IMR-90 (cell line): ENCODE measurements at regions not wholly inside any gene's neighbourhood (a gene's known extent, or its start where the extent isn't known, plus 50 kb on each side); places are given as distances from the start of the nearest gene placed in this dataset.
A peak's percentile ranks its signal among the peaks of the same experiment; 100 is the strongest.

Source experiments
- ATAC-seq: fragments of 200-7000 bp; cut with Tn5 transposase; 2 replicates; pipeline ENCODE4 v1.9.1; 2020; ENCODE audit warnings: low read depth, mild to moderate bottlenecking, moderate library complexity
- BruUV-seq: library from RNA; stranded (reverse); fragments of 400-500 nt; replicated peaks from 2 replicates; lab custom pipeline; 2021; lab: Mats Ljungman, UMichigan
- CTCF ChIA-PET: fragments of 300-600 bp; formaldehyde crosslinking; extraction: SDS; loops from one replicate; lab custom pipeline; 2021; ENCODE audit warnings: antibody characterized with exemption; lab: Yijun Ruan, JAX
- POLR2A ChIA-PET: fragments of 300-600 bp; sonication (Branson Sonifier 250); formaldehyde crosslinking; loops from one replicate; lab custom pipeline; 2022; ENCODE audit warnings: antibody characterized with exemption; ENCODE audit not compliant: unreplicated experiment; lab: Charles Lee
- DNase-seq: peaks from one replicate; pipeline ENCODE4 v3.0.0; 2013
- H2AFZ ChIP-seq: replicated peaks from 2 replicates; pipeline ENCODE3; 2013; ENCODE audit warnings: low read length, mild to moderate bottlenecking; ENCODE audit not compliant: poor library complexity
- H2AK5ac ChIP-seq: 2 replicates; pipeline ENCODE4 v1.6.1; 2013; ENCODE audit warnings: low read depth, low read length, inconsistent platforms
- H2AK9ac ChIP-seq: replicated peaks from 2 replicates; pipeline ENCODE3; 2013; ENCODE audit warnings: mild to moderate bottlenecking, low read depth, low read length, moderate library complexity; ENCODE audit not compliant: poor library complexity
- H2BK120ac ChIP-seq: 2 replicates; pipeline ENCODE4 v1.6.1; 2013; ENCODE audit warnings: low read depth, low read length, inconsistent platforms
- H2BK15ac ChIP-seq: 3 replicates; pipeline ENCODE4 v1.6.1; 2013; ENCODE audit warnings: low read depth, low read length, inconsistent platforms
- H2BK20ac ChIP-seq: 2 replicates; pipeline ENCODE4 v1.6.1; 2013; ENCODE audit warnings: low read depth, mild to moderate bottlenecking, inconsistent platforms, low read length, moderate library complexity
- H2BK5ac ChIP-seq: 2 replicates; pipeline ENCODE4 v1.6.1; 2013; ENCODE audit warnings: mild to moderate bottlenecking, low read depth, low read length, inconsistent platforms; ENCODE audit not compliant: poor library complexity, severe bottlenecking
- H3K14ac ChIP-seq: replicated peaks from 2 replicates; pipeline ENCODE4 v1.6.1; 2013; ENCODE audit warnings: low read depth, low read length, inconsistent platforms
- H3K18ac ChIP-seq: 2 replicates; pipeline ENCODE4 v1.6.1; 2013; ENCODE audit warnings: low read depth, low read length, control low read depth
- H3K23ac ChIP-seq: 2 replicates; pipeline ENCODE4 v1.6.1; 2013; ENCODE audit warnings: low read depth, low read length, inconsistent platforms
- H3K27ac ChIP-seq: 2 replicates; pipeline ENCODE4 v1.5.1; 2013; ENCODE audit warnings: mild to moderate bottlenecking, control low read depth, low read length; ENCODE audit not compliant: insufficient read depth
- H3K27me3 ChIP-seq: 2 replicates; pipeline ENCODE4 v1.6.1; 2013; ENCODE audit warnings: low read length; ENCODE audit not compliant: control insufficient read depth, insufficient read depth
- H3K36me3 ChIP-seq: 2 replicates; pipeline ENCODE4 v1.6.1; 2013; ENCODE audit warnings: low read length, mixed read lengths; ENCODE audit not compliant: control insufficient read depth, insufficient read depth
- H3K4ac ChIP-seq: 2 replicates; pipeline ENCODE4 v1.6.1; 2013; ENCODE audit warnings: low read depth, low read length, inconsistent platforms
- H3K4me1 ChIP-seq: 2 replicates; pipeline ENCODE4 v1.6.1; 2013; ENCODE audit warnings: low read length, mixed read lengths; ENCODE audit not compliant: control insufficient read depth, insufficient read depth
- H3K4me2 ChIP-seq: 2 replicates; pipeline ENCODE4 v1.6.1; 2013; ENCODE audit warnings: low read depth, mild to moderate bottlenecking, control low read depth, low read length, moderate library complexity
- H3K4me3 ChIP-seq: 2 replicates; pipeline ENCODE4 v1.5.1; 2013; ENCODE audit warnings: low read depth, mild to moderate bottlenecking, control low read depth, low read length, moderate library complexity; ENCODE audit not compliant: insufficient read depth
- H3K56ac ChIP-seq: 2 replicates; pipeline ENCODE4 v1.6.1; 2013; ENCODE audit warnings: low read length, inconsistent platforms; ENCODE audit not compliant: insufficient read depth; ENCODE audit errors: extremely low read depth
- H3K79me1 ChIP-seq, 2 experiments: 2 replicates each; pipeline ENCODE4 v1.6.1; 2013; ENCODE audit warnings: low read length in 2 of 2, inconsistent platforms in 1 of 2, low read depth in 1 of 2
- H3K9ac ChIP-seq: 2 replicates; pipeline ENCODE4 v1.6.1; 2013; ENCODE audit warnings: low read depth, low read length, control low read depth
- H3K9me1 ChIP-seq: 2 replicates; pipeline ENCODE4 v1.6.1; 2013; ENCODE audit warnings: low read length, inconsistent platforms; ENCODE audit not compliant: insufficient read depth
- H3K9me3 ChIP-seq: 2 replicates; pipeline ENCODE4 v1.6.1; 2013; ENCODE audit warnings: low read length; ENCODE audit not compliant: control insufficient read depth, insufficient read depth
- H4K20me1 ChIP-seq: 2 replicates; pipeline ENCODE4 v1.6.1; 2013; ENCODE audit warnings: low read length, inconsistent platforms; ENCODE audit not compliant: insufficient read depth
- H4K5ac ChIP-seq: 2 replicates; pipeline ENCODE4 v1.6.1; 2013; ENCODE audit warnings: mild to moderate bottlenecking, low read depth, low read length, control low read depth
- H4K8ac ChIP-seq, 2 experiments: 2 replicates each; pipeline ENCODE4 v1.6.1; 2013; ENCODE audit warnings: low read depth in 2 of 2, low read length in 2 of 2, control low read depth in 1 of 2, inconsistent platforms in 1 of 2
- H4K91ac ChIP-seq: 2 replicates; pipeline ENCODE4 v1.6.1; 2013; ENCODE audit warnings: low read depth, low read length, inconsistent platforms; ENCODE audit not compliant: insufficient read depth
- BHLHE40 ChIP-seq: fragments of 150-350 bp; IDR thresholded peaks from 2 replicates; pipeline ENCODE4 v1.6.1; 2016; ENCODE audit warnings: mild to moderate bottlenecking, low read depth, low read length
- CEBPB ChIP-seq: IDR thresholded peaks from 2 replicates; pipeline ENCODE4 v1.6.1; 2012; ENCODE audit warnings: low read depth, low read length, improper control_type of control experiment
- CHD1 ChIP-seq: IDR thresholded peaks from 2 replicates; pipeline ENCODE4 v1.6.1; 2012; ENCODE audit warnings: low read depth, low read length, improper control_type of control experiment
- FOS ChIP-seq: fragments of 150-350 bp; IDR thresholded peaks from 2 replicates; pipeline ENCODE4 v1.6.1; 2016; ENCODE audit warnings: low read depth, low read length
- MAFK ChIP-seq: IDR thresholded peaks from 2 replicates; pipeline ENCODE4 v1.6.1; 2012; ENCODE audit warnings: low read depth, low read length, improper control_type of control experiment
- MAZ ChIP-seq: IDR thresholded peaks from 2 replicates; pipeline ENCODE4 v1.6.1; 2012; ENCODE audit warnings: low read depth, mild to moderate bottlenecking, low read length, improper control_type of control experiment, moderate library complexity, borderline replicate concordance
- MXI1 ChIP-seq: IDR thresholded peaks from 2 replicates; pipeline ENCODE4 v1.6.1; 2012; ENCODE audit warnings: low read depth, mild to moderate bottlenecking, low read length, moderate library complexity, borderline replicate concordance
- NFE2L2 ChIP-seq: fragments of 150-350 bp; IDR thresholded peaks from 2 replicates; pipeline ENCODE4 v1.6.1; 2016; ENCODE audit warnings: low read depth, mild to moderate bottlenecking, low read length
- POLR2A ChIP-seq: IDR thresholded peaks from 2 replicates; pipeline ENCODE4 v1.6.1; 2012; ENCODE audit warnings: mild to moderate bottlenecking, low read depth, low read length
- RAD21 ChIP-seq: IDR thresholded peaks from 2 replicates; pipeline ENCODE4 v1.6.1; 2012; ENCODE audit warnings: low read length, improper control_type of control experiment
- RCOR1 ChIP-seq: IDR thresholded peaks from 2 replicates; pipeline ENCODE4 v1.6.1; 2012; ENCODE audit warnings: mild to moderate bottlenecking, low read length, improper control_type of control experiment; ENCODE audit not compliant: insufficient replicate concordance
- RFX5 ChIP-seq: IDR thresholded peaks from 2 replicates; pipeline ENCODE4 v1.8.0; 2012; ENCODE audit warnings: low read depth, mild to moderate bottlenecking, low read length, moderate library complexity
- SMC3 ChIP-seq: fragments of 150-350 bp; IDR thresholded peaks from 2 replicates; pipeline ENCODE4 v1.6.1; 2016; ENCODE audit warnings: low read depth, mild to moderate bottlenecking, antibody characterized with exemption, low read length, moderate library complexity
- WGBS, 2 experiments: methylation state at CpG; one replicate each; pipeline versions ENCODE4 v1.1.5 to v1.1.7; 2013; ENCODE audit warnings: missing lambda C conversion rate in 2 of 2; ENCODE audit not compliant: insufficient read length in 1 of 2; ENCODE audit errors: extremely low coverage in 2 of 2; 5-methylcytosine and 5-hydroxymethylcytosine counted together
- dilution Hi-C: fragments of 300-500 bp; cut with HindIII; formaldehyde crosslinking; loops from one replicate; pipeline ENCODE4 v1.14.3; 2018; ENCODE audit warnings: low sequenced_read_pairs; ENCODE audit not compliant: unreplicated experiment
- in situ Hi-C: fragments of 300-500 bp; cut with MboI; formaldehyde crosslinking; loops from 3 replicates; pipeline ENCODE4 v1.14.3; 2019; ENCODE audit warnings: low sequenced_read_pairs, inconsistent platforms, mixed read lengths
- intact Hi-C: fragments of 100-400 bp; cut with micrococcal nuclease; formaldehyde crosslinking; loops from 2 replicates; pipeline ENCODE4 v1.10.0; 2022
- TF ChIP-seq, protein P1 (sequence below): fragments of 150-350 bp; IDR thresholded peaks from 2 replicates; pipeline ENCODE4 v1.6.1; 2017; ENCODE audit warnings: mild to moderate bottlenecking, antibody characterized with exemption, low read length, low read depth
- TF ChIP-seq, protein P2 (sequence below): conservative IDR thresholded peaks from 2 replicates; pipeline ENCODE4 v1.5.1; 2012; ENCODE audit warnings: mild to moderate bottlenecking, low read depth, low read length, improper control_type of control experiment
- TF ChIP-seq, protein P3 (sequence below): fragments of 150-350 bp; IDR thresholded peaks from 2 replicates; pipeline ENCODE4 v1.6.1; 2016; ENCODE audit warnings: low read depth, mild to moderate bottlenecking, low read length, moderate library complexity, borderline replicate concordance

DNA sequence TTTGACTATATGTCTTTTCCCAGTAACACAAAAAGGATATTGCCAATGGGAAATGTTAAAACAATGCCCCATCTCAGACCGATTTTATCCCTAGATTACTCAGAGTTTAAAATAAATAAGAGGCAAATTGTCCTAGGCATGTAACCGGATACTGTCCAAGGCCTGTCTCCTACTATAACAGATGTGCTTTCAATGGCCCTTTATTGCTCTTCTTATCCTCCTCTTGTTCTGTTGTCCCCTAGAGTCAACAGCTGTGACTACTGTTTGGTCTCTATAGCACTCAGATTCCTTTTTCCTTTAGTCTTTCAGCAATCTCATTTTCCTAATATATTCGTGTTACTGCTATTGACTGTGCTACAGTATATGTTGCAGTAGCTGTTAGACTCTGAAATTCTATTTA is 66.8 kb upstream of the PLS3 start:
- Histone ChIP-seq H4K5ac (no peak overlapping the region), H3K23ac (no peak overlapping the region), H3K27ac (no peak overlapping the region), H3K9ac (no peak overlapping the region), H3K56ac (no peak overlapping the region), H4K91ac (no peak overlapping the region), H3K27me3 (peaks cover 2% of the 10 kb centered on the region), H2AK5ac (no peak overlapping the region), H3K9me1 (no peaks in the 10 kb centered on the region), H3K9me3 (no peaks in the 10 kb centered on the region), H2BK5ac (no peak overlapping the region), H3K4me3 (no peak overlapping the region), H2AK9ac (no peak overlapping the region), H4K20me1 (no peaks in the 10 kb centered on the region), H2BK15ac (no peak overlapping the region), H3K4me2 (no peak overlapping the region), H3K14ac (no peak overlapping the region), H3K36me3 (no peaks in the 10 kb centered on the region), H2BK20ac (no peak overlapping the region), H3K18ac (no peak overlapping the region), H3K79me1 (no peaks in the 10 kb centered on the region), H3K4me1 (no peaks in the 10 kb centered on the region), H2AFZ (no peak overlapping the region), H3K4ac (no peak overlapping the region), H2BK120ac (no peak overlapping the region), H4K8ac (no peak overlapping the region)
- no CpG with 5 or more reads among the region's 3 CpGs for WGBS, 2 experiments
- ChIA-PET POLR2A (no interaction called here), CTCF (no interaction called here)
- DNase-seq (peak; percentile 9), ATAC-seq (peak; percentile 46; the same call in 1 of the 2 replicates)
- TF ChIP-seq SMC3, result no peak
- TF ChIP-seq CHD1, result no peak
- TF ChIP-seq RCOR1, result no peak
- no peak for TF ChIP-seq RFX5
- no peak for TF ChIP-seq RAD21
- TF ChIP-seq, protein P1, sequence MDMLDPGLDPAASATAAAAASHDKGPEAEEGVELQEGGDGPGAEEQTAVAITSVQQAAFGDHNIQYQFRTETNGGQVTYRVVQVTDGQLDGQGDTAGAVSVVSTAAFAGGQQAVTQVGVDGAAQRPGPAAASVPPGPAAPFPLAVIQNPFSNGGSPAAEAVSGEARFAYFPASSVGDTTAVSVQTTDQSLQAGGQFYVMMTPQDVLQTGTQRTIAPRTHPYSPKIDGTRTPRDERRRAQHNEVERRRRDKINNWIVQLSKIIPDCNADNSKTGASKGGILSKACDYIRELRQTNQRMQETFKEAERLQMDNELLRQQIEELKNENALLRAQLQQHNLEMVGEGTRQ, result no peak
- TF ChIP-seq, protein P2, sequence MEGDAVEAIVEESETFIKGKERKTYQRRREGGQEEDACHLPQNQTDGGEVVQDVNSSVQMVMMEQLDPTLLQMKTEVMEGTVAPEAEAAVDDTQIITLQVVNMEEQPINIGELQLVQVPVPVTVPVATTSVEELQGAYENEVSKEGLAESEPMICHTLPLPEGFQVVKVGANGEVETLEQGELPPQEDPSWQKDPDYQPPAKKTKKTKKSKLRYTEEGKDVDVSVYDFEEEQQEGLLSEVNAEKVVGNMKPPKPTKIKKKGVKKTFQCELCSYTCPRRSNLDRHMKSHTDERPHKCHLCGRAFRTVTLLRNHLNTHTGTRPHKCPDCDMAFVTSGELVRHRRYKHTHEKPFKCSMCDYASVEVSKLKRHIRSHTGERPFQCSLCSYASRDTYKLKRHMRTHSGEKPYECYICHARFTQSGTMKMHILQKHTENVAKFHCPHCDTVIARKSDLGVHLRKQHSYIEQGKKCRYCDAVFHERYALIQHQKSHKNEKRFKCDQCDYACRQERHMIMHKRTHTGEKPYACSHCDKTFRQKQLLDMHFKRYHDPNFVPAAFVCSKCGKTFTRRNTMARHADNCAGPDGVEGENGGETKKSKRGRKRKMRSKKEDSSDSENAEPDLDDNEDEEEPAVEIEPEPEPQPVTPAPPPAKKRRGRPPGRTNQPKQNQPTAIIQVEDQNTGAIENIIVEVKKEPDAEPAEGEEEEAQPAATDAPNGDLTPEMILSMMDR, result no peak
- TF ChIP-seq MAZ, result no peak
- no peak for TF ChIP-seq POLR2A
- no peak for TF ChIP-seq MAFK
- TF ChIP-seq CEBPB, result no peak
- TF ChIP-seq, protein P3, sequence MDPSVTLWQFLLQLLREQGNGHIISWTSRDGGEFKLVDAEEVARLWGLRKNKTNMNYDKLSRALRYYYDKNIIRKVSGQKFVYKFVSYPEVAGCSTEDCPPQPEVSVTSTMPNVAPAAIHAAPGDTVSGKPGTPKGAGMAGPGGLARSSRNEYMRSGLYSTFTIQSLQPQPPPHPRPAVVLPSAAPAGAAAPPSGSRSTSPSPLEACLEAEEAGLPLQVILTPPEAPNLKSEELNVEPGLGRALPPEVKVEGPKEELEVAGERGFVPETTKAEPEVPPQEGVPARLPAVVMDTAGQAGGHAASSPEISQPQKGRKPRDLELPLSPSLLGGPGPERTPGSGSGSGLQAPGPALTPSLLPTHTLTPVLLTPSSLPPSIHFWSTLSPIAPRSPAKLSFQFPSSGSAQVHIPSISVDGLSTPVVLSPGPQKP, result no peak
- TF ChIP-seq NFE2L2, result no peak
- TF ChIP-seq FOS, result no peak
- TF ChIP-seq BHLHE40, result no peak
- TF ChIP-seq MXI1, result no peak
- in situ Hi-C loops (no loop called here), dilution Hi-C loops (no loop called here), intact Hi-C loops (no loop called here)
- BruUV-seq, result no TSS peak
